MM.1S (cell line): ENCODE measurements at regions not wholly inside any gene's neighbourhood (a gene's known extent, or its start where the extent isn't known, plus 50 kb on each side); places are given as distances from the start of the nearest gene placed in this dataset.
A peak's percentile ranks its signal among the peaks of the same experiment; 100 is the strongest.

Experiments
- DNase-seq: peaks from one replicate; pipeline ENCODE4 v3.0.0-alpha.2; 2015
- H2AFZ ChIP-seq: fragments of 300-600 bp; sonication (generic); 2 replicates; pipeline ENCODE4 v1.6.0; 2016; ENCODE audit warnings: antibody characterized with exemption, low read length
- H3F3A ChIP-seq: fragments of 300-600 bp; sonication (generic); 2 replicates; pipeline ENCODE4 v1.6.1; 2016; ENCODE audit warnings: mild to moderate bottlenecking, antibody characterized with exemption, low read length, moderate library complexity, mixed read lengths; ENCODE audit not compliant: insufficient read depth
- H3K27ac ChIP-seq: fragments of 300-600 bp; sonication (generic); 2 replicates; pipeline ENCODE4 v1.5.1; 2016; ENCODE audit warnings: mild to moderate bottlenecking, low read length
- H3K27me3 ChIP-seq: fragments of 300-600 bp; sonication (generic); replicated peaks from 2 replicates; pipeline ENCODE4 v1.6.0; 2016; ENCODE audit warnings: low read length; ENCODE audit not compliant: insufficient read depth
- H3K36me3 ChIP-seq: fragments of 300-600 bp; sonication (generic); replicated peaks from 2 replicates; pipeline ENCODE4 v1.6.1; 2016; ENCODE audit warnings: mild to moderate bottlenecking, low read length, mixed read lengths; ENCODE audit not compliant: insufficient read depth
- H3K4me1 ChIP-seq: fragments of 300-600 bp; sonication (generic); 2 replicates; pipeline ENCODE4 v1.6.1; 2016; ENCODE audit warnings: low read length, mixed read lengths
- H3K4me2 ChIP-seq: fragments of 300-600 bp; sonication (generic); 2 replicates; pipeline ENCODE4 v1.6.0; 2016; ENCODE audit warnings: low read depth, low read length
- H3K4me3 ChIP-seq: fragments of 300-600 bp; sonication (generic); 2 replicates; pipeline ENCODE4 v1.5.1; 2016; ENCODE audit warnings: low read length, mixed read lengths
- H3K79me2 ChIP-seq: fragments of 300-600 bp; sonication (generic); 2 replicates; pipeline ENCODE4 v1.6.1; 2016; ENCODE audit warnings: mixed run types, low read length, mixed read lengths
- H3K9ac ChIP-seq: fragments of 300-600 bp; sonication (generic); 2 replicates; pipeline ENCODE4 v1.6.1; 2016; ENCODE audit warnings: low read length, mixed read lengths
- H3K9me2 ChIP-seq: fragments of 300-600 bp; sonication (generic); replicated peaks from 2 replicates; pipeline ENCODE4 v1.6.1; 2016; ENCODE audit warnings: mild to moderate bottlenecking, low read length, mixed read lengths; ENCODE audit not compliant: insufficient read depth
- H3K9me3 ChIP-seq: fragments of 300-600 bp; sonication (generic); replicated peaks from 2 replicates; pipeline ENCODE4 v1.6.1; 2016; ENCODE audit warnings: mild to moderate bottlenecking, low read length, mixed read lengths; ENCODE audit not compliant: insufficient read depth
- H4K20me1 ChIP-seq: fragments of 300-600 bp; sonication (generic); 2 replicates; pipeline ENCODE4 v1.6.1; 2016; ENCODE audit warnings: mild to moderate bottlenecking, low read length, moderate library complexity, mixed read lengths; ENCODE audit not compliant: insufficient read depth
- EZH2 ChIP-seq: fragments of 300-600 bp; sonication (generic); optimal IDR thresholded peaks from 2 replicates; pipeline ENCODE3; 2017; ENCODE audit warnings: low read depth, mild to moderate bottlenecking, antibody characterized with exemption, low read length, mixed read lengths
- EZH2phosphoT487 ChIP-seq: fragments of 300-600 bp; sonication (generic); IDR thresholded peaks from 2 replicates; pipeline ENCODE4 v1.6.1; 2018; ENCODE audit warnings: antibody characterized with exemption, low read length
- TF ChIP-seq, protein P1 (sequence below): fragments of 300-600 bp; sonication (generic); IDR thresholded peaks from 2 replicates; pipeline ENCODE4 v1.5.1; 2016; ENCODE audit warnings: antibody characterized with exemption, low read length, mixed read lengths

DNA sequence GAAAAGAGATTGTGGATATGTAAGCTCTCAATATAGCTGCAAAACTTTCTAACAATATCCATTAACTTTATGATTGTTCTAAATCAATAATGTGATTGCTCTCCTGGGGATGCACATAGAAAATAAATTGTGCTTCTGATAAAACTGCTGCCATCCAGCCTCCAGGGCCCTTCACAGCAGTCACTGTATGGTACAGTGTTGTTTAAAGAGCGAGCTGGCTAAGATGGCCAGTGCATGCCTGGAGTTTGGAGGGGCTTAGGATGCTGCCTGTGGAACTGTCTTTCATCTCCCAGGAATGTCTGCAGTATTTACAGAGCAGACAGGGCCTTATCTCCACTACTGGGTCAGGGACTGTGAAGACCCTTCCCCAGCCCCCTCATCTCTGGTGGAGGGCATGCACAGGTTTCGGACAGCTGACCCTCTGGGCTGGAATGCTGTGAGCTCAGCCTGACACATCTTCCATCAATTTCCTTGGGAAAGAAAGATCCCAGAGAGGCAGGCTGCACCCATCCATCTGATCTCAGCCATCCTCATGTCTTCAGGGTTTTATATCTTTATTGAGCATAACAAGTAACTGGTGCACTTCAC, 137.0 kb downstream of the PLPP3 start:
- Histone ChIP-seq H3K9me3 (no peaks in the 10 kb centered on the region), H3K27me3 (no peaks in the 10 kb centered on the region), H3F3A (no peaks in the 10 kb centered on the region), H3K36me3 (no peaks in the 10 kb centered on the region), H3K9me2 (no peaks in the 10 kb centered on the region), H3K9ac (no peak overlapping the region), H3K4me2 (no peak overlapping the region), H3K79me2 (no peaks in the 10 kb centered on the region), H3K4me1 (no peaks in the 10 kb centered on the region), H3K4me3 (no peak overlapping the region), H3K27ac (no peak overlapping the region), H2AFZ (no peak overlapping the region), H4K20me1 (no peaks in the 10 kb centered on the region)
- DNase-seq = no peak
- TF ChIP-seq, protein P1, sequence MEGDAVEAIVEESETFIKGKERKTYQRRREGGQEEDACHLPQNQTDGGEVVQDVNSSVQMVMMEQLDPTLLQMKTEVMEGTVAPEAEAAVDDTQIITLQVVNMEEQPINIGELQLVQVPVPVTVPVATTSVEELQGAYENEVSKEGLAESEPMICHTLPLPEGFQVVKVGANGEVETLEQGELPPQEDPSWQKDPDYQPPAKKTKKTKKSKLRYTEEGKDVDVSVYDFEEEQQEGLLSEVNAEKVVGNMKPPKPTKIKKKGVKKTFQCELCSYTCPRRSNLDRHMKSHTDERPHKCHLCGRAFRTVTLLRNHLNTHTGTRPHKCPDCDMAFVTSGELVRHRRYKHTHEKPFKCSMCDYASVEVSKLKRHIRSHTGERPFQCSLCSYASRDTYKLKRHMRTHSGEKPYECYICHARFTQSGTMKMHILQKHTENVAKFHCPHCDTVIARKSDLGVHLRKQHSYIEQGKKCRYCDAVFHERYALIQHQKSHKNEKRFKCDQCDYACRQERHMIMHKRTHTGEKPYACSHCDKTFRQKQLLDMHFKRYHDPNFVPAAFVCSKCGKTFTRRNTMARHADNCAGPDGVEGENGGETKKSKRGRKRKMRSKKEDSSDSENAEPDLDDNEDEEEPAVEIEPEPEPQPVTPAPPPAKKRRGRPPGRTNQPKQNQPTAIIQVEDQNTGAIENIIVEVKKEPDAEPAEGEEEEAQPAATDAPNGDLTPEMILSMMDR = no peak
- TF ChIP-seq EZH2 (no peak), EZH2phosphoT487 (no peak)

- Histone ChIP-seq H3K4me1 (no peaks in the 10 kb centered on the region), H3K27me3 (no peaks in the 10 kb centered on the region), H3K79me2 (no peaks in the 10 kb centered on the region), H3K4me2 (no peak overlapping the region), H3K9me2 (no peaks in the 10 kb centered on the region), H2AFZ (no peak overlapping the region), H3K4me3 (no peak overlapping the region), H3K9me3 (no peaks in the 10 kb centered on the region), H3K9ac (no peak overlapping the region), H3K27ac (no peak overlapping the region), H3K36me3 (no peaks in the 10 kb centered on the region), H3F3A (no peaks in the 10 kb centered on the region), H4K20me1 (no peaks in the 10 kb centered on the region)
- TF ChIP-seq, protein P1 = no peak
- TF ChIP-seq EZH2 = no peak
- no peak for TF ChIP-seq EZH2phosphoT487
- DNase-seq = no peak
Observed at GRCh38 chr1:56441601-56442000, 137.8 kb downstream of the PLPP3 start.

- no peaks in the 10 kb centered on the region for H4K20me1 ChIP-seq
- no peak overlapping the region for H3K27ac ChIP-seq
- H3K4me1 ChIP-seq = no peaks in the 10 kb centered on the region
- no peaks in the 10 kb centered on the region for H3K27me3 ChIP-seq
- H3K9ac ChIP-seq = no peak overlapping the region
- no peaks in the 10 kb centered on the region for H3K79me2 ChIP-seq
- no peaks in the 10 kb centered on the region for H3K36me3 ChIP-seq
- TF ChIP-seq, protein P1 = no peak
- TF ChIP-seq EZH2 = no peak
- no peak overlapping the region for H2AFZ ChIP-seq
- H3K4me3 ChIP-seq = no peak overlapping the region
- peak; percentile 38 for DNase-seq
- no peak overlapping the region for H3K4me2 ChIP-seq
- no peaks in the 10 kb centered on the region for H3F3A ChIP-seq
- no peaks in the 10 kb centered on the region for H3K9me2 ChIP-seq
- no peaks in the 10 kb centered on the region for H3K9me3 ChIP-seq
Observed at GRCh38 chr1:56439610-56440264, 139.6 kb downstream of the PLPP3 start.
